HFFc6 (cell line): ENCODE measurements at regions not wholly inside any gene's neighbourhood (a gene's known extent, or its start where the extent isn't known, plus 50 kb on each side); places are given as distances from the start of the nearest gene placed in this dataset.
A peak's percentile ranks its signal among the peaks of the same experiment; 100 is the strongest.

Experiments
- DNase-seq: peaks from one replicate; pipeline ENCODE4 v3.0.0-alpha.2; 2018
- H3K27ac Mint-ChIP-seq: 2 replicates; pipeline ENCODE4 v1.8.0; 2020; ENCODE audit warnings: mild to moderate bottlenecking, mixed read lengths
- H3K27me3 Mint-ChIP-seq: 2 replicates; pipeline ENCODE4 v1.8.0; 2021; ENCODE audit warnings: mild to moderate bottlenecking, moderate library complexity, mixed read lengths; ENCODE audit not compliant: insufficient read depth
- H3K36me3 Mint-ChIP-seq: 2 replicates; pipeline ENCODE4 v1.8.0; 2021; ENCODE audit warnings: low read depth, mixed read lengths
- H3K4me1 Mint-ChIP-seq: 2 replicates; pipeline ENCODE4 v1.8.0; 2020; ENCODE audit warnings: low read depth, mixed read lengths
- H3K4me3 Mint-ChIP-seq: 2 replicates; pipeline ENCODE4 v1.8.0; 2020; ENCODE audit warnings: mild to moderate bottlenecking, moderate library complexity, mixed read lengths
- H3K9me3 Mint-ChIP-seq: 2 replicates; pipeline ENCODE4 v1.8.0; 2020; ENCODE audit warnings: mild to moderate bottlenecking, mixed read lengths
- CTCF ChIP-seq: fragments of 200-600 bp; sonication (generic); IDR thresholded peaks from 2 replicates; pipeline ENCODE4 v1.5.0; 2021; ENCODE audit warnings: antibody characterized with exemption, mild to moderate bottlenecking

DNA sequence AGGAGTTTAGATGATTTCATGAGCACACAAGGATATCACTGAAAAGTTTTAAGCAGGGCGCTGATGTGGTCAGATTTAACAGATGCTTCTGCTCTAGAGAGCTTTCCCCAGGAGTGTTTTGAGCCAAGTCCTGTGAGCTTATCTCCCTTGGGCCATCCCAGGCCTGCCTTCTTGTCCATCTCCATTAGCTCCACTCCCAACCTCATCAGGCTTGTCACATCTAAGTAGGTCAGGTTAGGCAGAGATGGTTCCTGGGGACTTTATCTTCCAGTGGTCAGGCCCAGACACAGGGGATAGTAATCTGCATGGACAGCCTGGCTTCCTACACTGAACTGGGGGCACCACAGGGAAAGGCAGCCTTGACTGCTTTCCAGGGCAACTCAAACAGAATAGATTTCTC, 145.4 kb upstream of the SRRM4 start:
- no peak for TF ChIP-seq CTCF
- no peaks in the 10 kb centered on the region for H3K27me3 Mint-ChIP-seq
- H3K4me1 Mint-ChIP-seq, result no peaks in the 10 kb centered on the region
- H3K36me3 Mint-ChIP-seq, result no peaks in the 10 kb centered on the region
- H3K9me3 Mint-ChIP-seq, result peaks cover 44% of the 10 kb centered on the region
- H3K4me3 Mint-ChIP-seq, result no peak overlapping the region
- DNase-seq, result no peak
- H3K27ac Mint-ChIP-seq, result no peak overlapping the region

- Mint-ChIP-seq H3K36me3 (no peaks in the 10 kb centered on the region), H3K4me1 (no peaks in the 10 kb centered on the region), H3K9me3 (peaks cover 33% of the 10 kb centered on the region), H3K27me3 (no peaks in the 10 kb centered on the region), H3K4me3 (no peak overlapping the region), H3K27ac (no peak overlapping the region)
- TF ChIP-seq CTCF, result peak; percentile 28; the same call in 1 of the 2 replicates
- DNase-seq, result no peak
These were observed 140.9 kb upstream of the SRRM4 start for GRCh38 chr12:118840399-118840798.

DNA sequence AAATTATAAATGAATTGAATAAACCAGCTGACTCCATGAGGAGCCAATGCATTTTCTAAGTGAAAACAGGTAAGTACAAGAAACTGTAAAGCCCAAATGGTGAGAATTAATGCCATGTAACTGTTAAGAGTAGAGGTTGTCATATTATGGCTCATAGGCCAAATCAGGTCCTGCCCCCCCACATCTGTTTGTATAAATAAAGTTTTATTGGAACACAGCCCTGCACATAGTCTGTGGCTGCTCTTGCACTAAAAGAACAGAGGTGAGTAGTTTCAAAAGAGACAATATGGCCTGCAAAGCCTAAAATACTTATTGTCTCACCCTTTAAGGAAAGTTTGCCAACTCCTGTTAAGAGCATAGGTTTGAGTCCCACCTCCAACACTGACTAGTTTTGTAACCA, 140.5 kb upstream of the SRRM4 start:
- TF ChIP-seq CTCF, result no peak
- Mint-ChIP-seq H3K27me3 (no peaks in the 10 kb centered on the region), H3K36me3 (no peaks in the 10 kb centered on the region), H3K4me3 (no peak overlapping the region), H3K27ac (no peak overlapping the region), H3K9me3 (peaks cover 28% of the 10 kb centered on the region), H3K4me1 (no peaks in the 10 kb centered on the region)
- no peak for DNase-seq

DNA sequence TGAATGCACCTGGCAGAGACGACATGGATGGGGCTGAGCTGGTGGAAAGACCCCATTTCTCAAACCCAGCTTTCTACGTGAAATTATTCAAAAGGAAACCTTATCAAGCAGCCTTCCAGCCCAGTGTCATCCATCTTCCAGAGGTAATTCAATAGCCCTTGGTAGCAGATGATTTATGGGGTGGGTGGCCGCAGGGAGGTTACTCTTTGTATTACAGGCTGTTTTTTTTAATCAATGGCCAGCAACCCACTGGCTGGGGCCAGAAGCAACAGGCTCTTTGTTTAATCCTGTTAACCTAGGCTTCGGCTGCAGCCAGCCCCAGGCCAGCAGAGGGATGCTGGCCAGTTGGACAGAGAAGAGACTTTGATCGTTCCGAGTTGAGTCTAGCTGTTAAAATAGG, 139.8 kb upstream of the SRRM4 start:
- H3K27ac Mint-ChIP-seq, result no peak overlapping the region
- no peaks in the 10 kb centered on the region for H3K27me3 Mint-ChIP-seq
- H3K4me1 Mint-ChIP-seq, result no peaks in the 10 kb centered on the region
- no peak for TF ChIP-seq CTCF
- H3K4me3 Mint-ChIP-seq, result no peak overlapping the region
- no peaks in the 10 kb centered on the region for H3K36me3 Mint-ChIP-seq
- peaks cover 33% of the 10 kb centered on the region for H3K9me3 Mint-ChIP-seq
- no peak for DNase-seq

- Mint-ChIP-seq H3K27me3 (no peaks in the 10 kb centered on the region), H3K9me3 (peaks cover 36% of the 10 kb centered on the region), H3K27ac (no peak overlapping the region), H3K4me3 (no peak overlapping the region), H3K4me1 (no peaks in the 10 kb centered on the region), H3K36me3 (no peaks in the 10 kb centered on the region)
- DNase-seq, result no peak
- no peak for TF ChIP-seq CTCF
These were observed 138.5 kb upstream of the SRRM4 start for GRCh38 chr12:118842866-118843265.

DNA sequence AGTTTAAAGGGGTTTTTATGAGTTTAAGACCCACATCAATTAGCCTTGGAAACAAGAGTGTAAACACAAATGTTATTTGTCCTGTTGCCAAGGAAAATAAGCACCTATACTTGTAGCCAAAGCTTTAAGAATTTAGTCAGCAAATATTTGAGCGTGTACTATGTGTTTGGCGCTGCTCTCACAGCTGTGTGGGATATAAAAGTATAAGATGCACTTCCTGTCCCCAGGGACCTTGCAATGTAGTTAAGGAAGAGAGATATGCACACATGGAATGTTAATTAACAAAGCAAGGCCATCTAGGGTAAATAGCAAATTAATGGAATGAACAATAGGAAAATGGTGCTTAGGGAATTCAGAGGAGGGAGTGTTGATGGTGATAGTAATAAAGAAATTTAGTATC, 134.9 kb upstream of the SRRM4 start:
- H3K4me1 Mint-ChIP-seq, result no peaks in the 10 kb centered on the region
- no peak overlapping the region for H3K27ac Mint-ChIP-seq
- H3K27me3 Mint-ChIP-seq, result no peaks in the 10 kb centered on the region
- no peak for TF ChIP-seq CTCF
- DNase-seq, result no peak
- no peak overlapping the region for H3K4me3 Mint-ChIP-seq
- no peaks in the 10 kb centered on the region for H3K36me3 Mint-ChIP-seq
- peaks cover 26% of the 10 kb centered on the region for H3K9me3 Mint-ChIP-seq
